Glutamatergic neuron (in vitro differentiated cells): ENCODE measurements at regions not wholly inside any gene's neighbourhood (a gene's known extent, or its start where the extent isn't known, plus 50 kb on each side); places are given as distances from the start of the nearest gene placed in this dataset.

Source experiments
- DNase-seq: peaks from one replicate; pipeline ENCODE4 v3.0.0; 2022
- H3K27ac Mint-ChIP-seq: one replicate; pipeline ENCODE4 v1.8.0; 2020; ENCODE audit warnings: mild to moderate bottlenecking, mixed read lengths, inconsistent platforms; ENCODE audit not compliant: unreplicated experiment
- H3K27me3 Mint-ChIP-seq: one replicate; pipeline ENCODE4 v1.8.0; 2020; ENCODE audit warnings: mild to moderate bottlenecking, moderate library complexity, mixed read lengths, inconsistent platforms; ENCODE audit not compliant: unreplicated experiment
- H3K36me3 Mint-ChIP-seq: one replicate; pipeline ENCODE4 v1.8.0; 2020; ENCODE audit warnings: mild to moderate bottlenecking, mixed read lengths, inconsistent platforms; ENCODE audit not compliant: unreplicated experiment
- H3K4me1 Mint-ChIP-seq: one replicate; pipeline ENCODE4 v1.8.0; 2020; ENCODE audit warnings: mild to moderate bottlenecking, low read depth, mixed read lengths, inconsistent platforms; ENCODE audit not compliant: unreplicated experiment
- H3K4me3 Mint-ChIP-seq: one replicate; pipeline ENCODE4 v1.8.0; 2020; ENCODE audit warnings: mild to moderate bottlenecking, mixed read lengths, inconsistent platforms; ENCODE audit not compliant: unreplicated experiment
- H3K9me3 Mint-ChIP-seq: one replicate; pipeline ENCODE4 v1.8.0; 2020; ENCODE audit warnings: mild to moderate bottlenecking, moderate library complexity, mixed read lengths, inconsistent platforms; ENCODE audit not compliant: unreplicated experiment
- TF ChIP-seq, protein P1 (sequence below): fragments of 200-600 bp; sonication (generic); IDR thresholded peaks from one replicate; pipeline ENCODE4 v1.5.0; 2021; ENCODE audit not compliant: partially characterized antibody, unreplicated experiment

DNA sequence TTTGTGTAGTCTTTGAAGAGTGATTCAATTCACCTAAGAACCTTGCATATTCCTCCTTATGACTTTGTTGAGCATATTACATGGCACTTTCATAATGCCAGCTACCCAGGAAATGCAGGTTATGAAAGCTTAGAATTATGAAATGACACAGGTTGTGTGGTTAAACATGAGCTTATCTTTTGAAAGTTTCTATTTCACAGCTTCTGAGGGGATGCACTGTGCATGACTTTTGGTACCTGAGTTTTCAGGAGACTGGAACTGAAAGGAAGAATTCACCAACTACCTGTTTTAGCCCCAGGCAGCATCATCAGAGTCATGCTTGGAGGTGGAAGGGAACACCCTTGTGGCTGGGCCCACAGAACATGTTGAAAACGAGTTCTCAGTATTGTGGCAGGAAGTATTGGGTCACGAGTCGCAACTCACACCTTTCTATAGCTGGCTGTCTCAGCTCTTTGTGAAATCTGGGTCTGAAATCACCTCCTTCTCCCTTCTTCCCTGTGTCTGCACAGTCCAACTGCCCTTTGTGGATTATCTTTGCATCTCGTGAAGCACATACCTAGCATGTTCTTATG is 228.2 kb downstream of the PTEN start:
- Mint-ChIP-seq H3K9me3 (peaks cover 2% of the 10 kb centered on the region), H3K4me1 (no peaks in the 10 kb centered on the region), H3K4me3 (no peak overlapping the region), H3K27ac (no peak overlapping the region), H3K36me3 (no peaks in the 10 kb centered on the region), H3K27me3 (no peaks in the 10 kb centered on the region)
- DNase-seq = no peak
- TF ChIP-seq, protein P1, sequence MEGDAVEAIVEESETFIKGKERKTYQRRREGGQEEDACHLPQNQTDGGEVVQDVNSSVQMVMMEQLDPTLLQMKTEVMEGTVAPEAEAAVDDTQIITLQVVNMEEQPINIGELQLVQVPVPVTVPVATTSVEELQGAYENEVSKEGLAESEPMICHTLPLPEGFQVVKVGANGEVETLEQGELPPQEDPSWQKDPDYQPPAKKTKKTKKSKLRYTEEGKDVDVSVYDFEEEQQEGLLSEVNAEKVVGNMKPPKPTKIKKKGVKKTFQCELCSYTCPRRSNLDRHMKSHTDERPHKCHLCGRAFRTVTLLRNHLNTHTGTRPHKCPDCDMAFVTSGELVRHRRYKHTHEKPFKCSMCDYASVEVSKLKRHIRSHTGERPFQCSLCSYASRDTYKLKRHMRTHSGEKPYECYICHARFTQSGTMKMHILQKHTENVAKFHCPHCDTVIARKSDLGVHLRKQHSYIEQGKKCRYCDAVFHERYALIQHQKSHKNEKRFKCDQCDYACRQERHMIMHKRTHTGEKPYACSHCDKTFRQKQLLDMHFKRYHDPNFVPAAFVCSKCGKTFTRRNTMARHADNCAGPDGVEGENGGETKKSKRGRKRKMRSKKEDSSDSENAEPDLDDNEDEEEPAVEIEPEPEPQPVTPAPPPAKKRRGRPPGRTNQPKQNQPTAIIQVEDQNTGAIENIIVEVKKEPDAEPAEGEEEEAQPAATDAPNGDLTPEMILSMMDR = no peak

DNA sequence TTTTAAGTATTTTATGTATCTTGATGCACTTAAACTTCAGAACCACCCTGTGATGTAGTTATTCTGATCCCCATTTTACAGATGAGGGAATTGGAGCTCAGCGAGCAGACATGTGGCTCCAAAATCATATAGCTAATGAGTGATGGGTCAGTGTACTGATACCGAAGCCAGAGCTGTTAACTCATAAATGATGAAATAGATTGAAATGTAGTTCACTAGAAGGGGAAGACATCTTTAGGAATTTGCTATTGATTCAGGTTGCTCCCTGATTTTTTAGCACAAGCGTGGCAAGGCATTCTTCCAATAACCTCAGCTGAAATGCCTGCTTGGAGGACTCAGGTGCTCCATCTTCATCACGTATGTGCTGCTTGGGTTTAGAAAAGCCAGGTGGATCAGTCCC is 228.8 kb downstream of the PTEN start:
- Mint-ChIP-seq H3K36me3 (no peaks in the 10 kb centered on the region), H3K9me3 (peaks cover 2% of the 10 kb centered on the region), H3K27me3 (no peaks in the 10 kb centered on the region), H3K4me1 (no peaks in the 10 kb centered on the region), H3K27ac (no peak overlapping the region), H3K4me3 (no peak overlapping the region)
- TF ChIP-seq, protein P1 = no peak
- no peak for DNase-seq

DNA sequence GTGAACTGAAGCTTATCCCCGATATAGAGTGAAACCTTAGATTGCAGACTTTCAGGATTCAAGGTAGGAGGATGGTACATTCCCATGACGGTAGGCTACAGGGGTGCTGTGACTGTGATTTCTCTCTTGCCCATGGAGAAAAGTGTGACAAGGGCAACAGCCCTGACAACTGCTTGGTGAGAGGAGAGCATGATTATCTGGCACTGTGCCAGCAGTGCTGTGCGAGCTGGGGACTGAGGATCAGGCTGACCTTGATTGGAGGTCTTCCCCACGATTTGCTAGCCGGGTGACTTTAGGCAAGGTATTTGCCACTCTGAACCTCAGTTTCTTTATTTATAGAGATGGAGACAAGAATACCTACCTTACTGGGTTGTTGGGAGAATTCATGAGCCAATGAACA is 229.5 kb downstream of the PTEN start:
- Mint-ChIP-seq H3K27me3 (no peaks in the 10 kb centered on the region), H3K4me1 (no peaks in the 10 kb centered on the region), H3K9me3 (peaks cover 2% of the 10 kb centered on the region), H3K36me3 (no peaks in the 10 kb centered on the region), H3K4me3 (no peak overlapping the region), H3K27ac (no peak overlapping the region)
- TF ChIP-seq, protein P1 = no peak
- no peak for DNase-seq

DNA sequence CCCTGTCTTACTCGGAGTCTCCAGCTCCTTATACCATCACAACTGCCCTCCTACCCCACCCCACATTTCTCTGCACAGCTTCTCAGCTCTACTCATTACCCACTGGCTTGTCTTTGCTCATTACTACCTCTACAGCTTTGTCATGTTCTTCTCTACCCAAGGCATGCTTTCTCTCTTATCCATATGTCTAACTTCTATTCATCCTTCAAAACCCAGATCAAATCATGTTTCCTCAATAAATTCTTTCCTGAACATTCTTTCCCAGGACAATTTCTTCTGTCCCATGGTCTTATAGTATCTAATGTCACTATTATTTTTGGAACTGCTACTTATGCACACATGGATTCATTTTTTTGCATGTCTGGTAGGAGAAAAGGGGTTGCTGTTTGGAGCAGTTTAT is 231.4 kb downstream of the PTEN start:
- H3K27me3 Mint-ChIP-seq = no peaks in the 10 kb centered on the region
- no peaks in the 10 kb centered on the region for H3K36me3 Mint-ChIP-seq
- no peaks in the 10 kb centered on the region for H3K4me1 Mint-ChIP-seq
- H3K4me3 Mint-ChIP-seq = no peak overlapping the region
- H3K9me3 Mint-ChIP-seq = peaks cover 2% of the 10 kb centered on the region
- TF ChIP-seq, protein P1 = no peak
- no peak for DNase-seq
- no peak overlapping the region for H3K27ac Mint-ChIP-seq

DNA sequence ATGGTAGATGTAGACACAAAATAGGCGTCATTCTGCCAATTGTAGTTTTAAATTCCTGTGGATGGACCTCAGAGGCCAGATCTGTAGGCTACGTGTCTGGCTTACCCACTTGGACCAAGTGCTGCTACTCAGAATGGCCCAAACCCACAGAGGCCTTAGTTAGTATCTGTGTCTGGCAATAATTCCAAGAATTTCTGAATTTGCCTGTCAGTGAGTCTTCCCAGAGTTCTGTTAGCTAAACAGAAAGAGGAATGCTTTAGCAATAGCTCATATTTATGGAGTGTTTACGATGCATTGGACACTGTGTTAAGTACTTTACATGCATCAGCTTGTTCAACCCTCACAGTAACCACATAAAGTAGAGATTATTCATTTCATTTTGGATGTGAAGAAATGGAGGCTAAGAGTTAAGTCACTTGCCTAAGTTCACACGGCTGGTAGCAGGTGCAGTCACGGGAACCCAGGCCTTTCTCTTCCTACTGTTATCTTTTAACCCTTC is 231.8 kb downstream of the PTEN start:
- no peak overlapping the region for H3K4me3 Mint-ChIP-seq
- no peaks in the 10 kb centered on the region for H3K9me3 Mint-ChIP-seq
- no peaks in the 10 kb centered on the region for H3K36me3 Mint-ChIP-seq
- TF ChIP-seq, protein P1 = no peak
- H3K27ac Mint-ChIP-seq = no peak overlapping the region
- no peak for DNase-seq
- no peaks in the 10 kb centered on the region for H3K4me1 Mint-ChIP-seq
- no peaks in the 10 kb centered on the region for H3K27me3 Mint-ChIP-seq
